Gastrocnemius medialis (tissue), 4 donors: ENCODE measurements at regions not wholly inside any gene's neighbourhood (a gene's known extent, or its start where the extent isn't known, plus 50 kb on each side); places are given as distances from the start of the nearest gene placed in this dataset.

Experiments
- ATAC-seq, 2 donors: fragments of 150-250 bp; one replicate each; pipeline ENCODE4 v1.9.1; 2016
- DNase-seq, 2 donors: peaks; one replicate each; pipeline ENCODE4 v3.0.0-alpha.2; 2019
- H3K27ac ChIP-seq, 4 donors: fragments of 200-600 bp; sonication (generic); 1 replicate in 1 of 4; 2 replicates in 3 of 4; pipeline ENCODE4 v1.5.1; 2016 to 2018; ENCODE audit warnings: mild to moderate bottlenecking in 2 of 4, moderate library complexity in 1 of 4
- H3K27me3 ChIP-seq, 3 donors: fragments of 200-600 bp; sonication (generic) in 2 of 3; 1 replicate in 1 of 3; 2 replicates in 2 of 3; pipeline versions ENCODE4 v1.5.1 to v1.6.0; 2016 to 2019; ENCODE audit warnings: mild to moderate bottlenecking in 1 of 3, moderate library complexity in 1 of 3
- H3K36me3 ChIP-seq, 2 donors: fragments of 200-600 bp; sonication (generic) in 1 of 2; one replicate each; pipeline ENCODE4 v1.5.1; 2017 to 2018
- H3K4me1 ChIP-seq, 2 donors: fragments of 200-600 bp; sonication (generic) in 1 of 2; one replicate each; pipeline ENCODE4 v1.5.1; 2016 to 2017; ENCODE audit warnings: mild to moderate bottlenecking in 2 of 2
- H3K4me3 ChIP-seq, 4 donors: fragments of 200-600 bp; sonication (generic) in 3 of 4; 1 replicate in 1 of 4; 2 replicates in 3 of 4; pipeline ENCODE4 v1.5.1; 2016 to 2019; ENCODE audit warnings: mild to moderate bottlenecking in 2 of 4
- H3K9me3 ChIP-seq, 3 donors: fragments of 200-600 bp; sonication (generic) in 2 of 3; 1 replicate in 1 of 3; 2 replicates in 2 of 3; pipeline ENCODE4 v1.5.1; 2016 to 2019
- CTCF ChIP-seq, 5 experiments: fragments of 450-650 bp in 3 of 5; fragments of 200-600 bp in 2 of 5; sonication (generic) in 2 of 5; IDR thresholded peaks in 4 of 5; conservative IDR thresholded peaks in 1 of 5; 1 replicate in 4 of 5; 2 replicates in 1 of 5; pipeline ENCODE4 v1.5.1; 2016 to 2019; ENCODE audit warnings: antibody characterized with exemption in 5 of 5, mild to moderate bottlenecking in 3 of 5, moderate library complexity in 3 of 5
- POLR2A ChIP-seq, 2 donors: fragments of 450-650 bp; IDR thresholded peaks; one replicate each; pipeline ENCODE4 v1.6.1; 2017; ENCODE audit warnings: antibody characterized with exemption in 2 of 2, mild to moderate bottlenecking in 2 of 2, moderate library complexity in 2 of 2
- in situ Hi-C, 4 donors: fragments of 200-750 bp; cut with MboI; loops; one replicate each; pipeline versions ENCODE4 v1.15.0 to v1.8.0; 2017; ENCODE audit warnings: low sequenced_read_pairs in 4 of 4
- intact Hi-C: fragments of 100-400 bp; cut with DNase I; formaldehyde crosslinking; loops from one replicate; pipeline ENCODE4 v1.15.1; 2023; ENCODE audit warnings: low total_unique reads

- in situ Hi-C loops, result no loop called here
- no peaks in the 10 kb centered on the region for H3K27me3 ChIP-seq
- H3K4me1 ChIP-seq, result no peaks in the 10 kb centered on the region
- no peaks in the 10 kb centered on the region for H3K9me3 ChIP-seq
- intact Hi-C loops, result no loop called here
- no peak overlapping the region for H3K4me3 ChIP-seq
- no peak overlapping the region for H3K27ac ChIP-seq
- no peaks in the 10 kb centered on the region for H3K36me3 ChIP-seq
- TF ChIP-seq POLR2A (IDR thresholded peaks at IDR 0.05), result no peak
- TF ChIP-seq CTCF (IDR thresholded peaks at IDR 0.05 in 4 of 5, conservative IDR thresholded peaks at IDR 0.05 in 1 of 5), result no peak
- DNase-seq (no peak), ATAC-seq (no peak)
Measured at GRCh38 chr22:33971561-33971961, 51.3 kb upstream of the LARGE1 start.

- H3K9me3 ChIP-seq, result no peaks in the 10 kb centered on the region
- H3K27me3 ChIP-seq, result no peaks in the 10 kb centered on the region
- in situ Hi-C loops, result no loop called here
- H3K4me1 ChIP-seq, result no peaks in the 10 kb centered on the region
- no peaks in the 10 kb centered on the region for H3K36me3 ChIP-seq
- DNase-seq (no peak), ATAC-seq (no peak)
- no peak overlapping the region for H3K27ac ChIP-seq
- TF ChIP-seq POLR2A (IDR thresholded peaks at IDR 0.05) (no peak), CTCF (IDR thresholded peaks at IDR 0.05 in 4 of 5, conservative IDR thresholded peaks at IDR 0.05 in 1 of 5) (no peak)
- no peak overlapping the region for H3K4me3 ChIP-seq
- intact Hi-C loops, result no loop called here
Measured at GRCh38 chr22:33975841-33976240, 55.6 kb upstream of the LARGE1 start.

- Histone ChIP-seq H3K27ac (no peak overlapping the region), H3K9me3 (no peaks in the 10 kb centered on the region), H3K4me3 (no peak overlapping the region), H3K4me1 (no peaks in the 10 kb centered on the region), H3K27me3 (no peaks in the 10 kb centered on the region), H3K36me3 (no peaks in the 10 kb centered on the region)
- DNase-seq, result no peak
- ATAC-seq, result no peak
- intact Hi-C loops (no loop called here), in situ Hi-C loops (loop anchor here in 1 of 4 donors (10.0 kb wide), 1 partner anchor 61 kb away; no protein-coding TSS in a partner anchor)
- TF ChIP-seq CTCF (IDR thresholded peaks at IDR 0.05 in 4 of 5, conservative IDR thresholded peaks at IDR 0.05 in 1 of 5) (no peak), POLR2A (IDR thresholded peaks at IDR 0.05) (no peak)
Measured at GRCh38 chr22:33983558-33983957, 63.3 kb upstream of the LARGE1 start.

- DNase-seq, result no peak
- no peaks in the 10 kb centered on the region for H3K27me3 ChIP-seq
- no peaks in the 10 kb centered on the region for H3K9me3 ChIP-seq
- H3K4me3 ChIP-seq, result no peak overlapping the region
- H3K4me1 ChIP-seq, result no peaks in the 10 kb centered on the region
- in situ Hi-C loops, result loop anchor here in 1 of 4 donors (10.0 kb wide), 1 partner anchor 61 kb away; no protein-coding TSS in a partner anchor
- no peaks in the 10 kb centered on the region for H3K36me3 ChIP-seq
- no peak overlapping the region for H3K27ac ChIP-seq
- TF ChIP-seq POLR2A (IDR thresholded peaks at IDR 0.05), result no peak
- TF ChIP-seq CTCF (IDR thresholded peaks at IDR 0.05 in 4 of 5, conservative IDR thresholded peaks at IDR 0.05 in 1 of 5), result no peak
- intact Hi-C loops, result no loop called here
- ATAC-seq, result no peak
Measured at GRCh38 chr22:33984211-33984610, 63.9 kb upstream of the LARGE1 start.

GRCh38 chr22:33984656-33985285 lies 64.5 kb upstream of the LARGE1 start:
- Histone ChIP-seq H3K36me3 (no peaks in the 10 kb centered on the region), H3K4me3 (no peak overlapping the region), H3K27me3 (no peaks in the 10 kb centered on the region), H3K27ac (no peak overlapping the region), H3K9me3 (no peaks in the 10 kb centered on the region), H3K4me1 (no peaks in the 10 kb centered on the region)
- intact Hi-C loops (no loop called here), in situ Hi-C loops (loop anchor here in 1 of 4 donors (10.0 kb wide), 1 partner anchor 60 kb away; no protein-coding TSS in a partner anchor)
- ATAC-seq (no peak), DNase-seq (no peak)
- TF ChIP-seq POLR2A (IDR thresholded peaks at IDR 0.05) (no peak), CTCF (IDR thresholded peaks at IDR 0.05 in 4 of 5, conservative IDR thresholded peaks at IDR 0.05 in 1 of 5) (no peak)
